K562 (cell line): ENCODE measurements at regions not wholly inside any gene's neighbourhood (a gene's known extent, or its start where the extent isn't known, plus 50 kb on each side); places are given as distances from the start of the nearest gene placed in this dataset.
"Not testable (repeated sequence)": the region's sequence is repeated elsewhere in the genome, so short reads cannot be mapped to it uniquely, and the experiment has no call there.

Experiments
- ATF7 ChIP-seq: fragments of 450-650 bp; IDR thresholded peaks from 2 replicates; pipeline ENCODE4 v1.7.1; 2014; ENCODE audit warnings: mild to moderate bottlenecking, moderate library complexity
- BHLHE40 ChIP-seq: IDR thresholded peaks from 2 replicates; pipeline ENCODE4 v1.6.1; 2011; ENCODE audit warnings: low read length, improper control_type of control experiment
- CC2D1A ChIP-seq: fragments of 450-650 bp; IDR thresholded peaks from 2 replicates; pipeline ENCODE4 v1.6.1; 2017; ENCODE audit warnings: mild to moderate bottlenecking
- ETV1 ChIP-seq: fragments of 450-650 bp; conservative IDR thresholded peaks from 2 replicates; pipeline ENCODE4 v1.6.1; 2016; ENCODE audit warnings: missing genetic modification characterization, control low read depth, low read depth, missing compliant biosample characterization
- GATA2 ChIP-seq: sonication (generic); formaldehyde crosslinking; IDR thresholded peaks from 2 replicates; pipeline ENCODE4 v1.4.0; 2020; ENCODE audit warnings: mild to moderate bottlenecking, missing genetic modification reagents
- HDAC1 ChIP-seq, 2 experiments: fragments of 450-650 bp; IDR thresholded peaks; 2 replicates each; pipeline ENCODE4 v1.6.1; 2016 to 2017; ENCODE audit warnings: inconsistent platforms in 1 of 2, mild to moderate bottlenecking in 1 of 2, moderate library complexity in 1 of 2
- HDAC3 ChIP-seq: fragments of 450-650 bp; IDR thresholded peaks from 2 replicates; pipeline ENCODE4 v1.6.1; 2018; ENCODE audit warnings: borderline replicate concordance, mild to moderate bottlenecking, moderate library complexity; ENCODE audit not compliant: partially characterized antibody
- KLF1 ChIP-seq: fragments of 450-650 bp; IDR thresholded peaks from 2 replicates; pipeline ENCODE4 v1.6.1; 2016; ENCODE audit warnings: missing genetic modification characterization, missing compliant biosample characterization
- LEF1 ChIP-seq: fragments of 450-650 bp; IDR thresholded peaks from 2 replicates; pipeline ENCODE4 v1.6.1; 2016; ENCODE audit warnings: mild to moderate bottlenecking
- PHB2 ChIP-seq: fragments of 450-650 bp; IDR thresholded peaks from 2 replicates; pipeline ENCODE4 v1.6.1; 2017; ENCODE audit warnings: low read depth
- POLR2A ChIP-seq: fragments of 450-650 bp; conservative IDR thresholded peaks from 2 replicates; pipeline ENCODE4 v1.6.1; 2016
- POLR2B ChIP-seq: fragments of 450-650 bp; IDR thresholded peaks from 2 replicates; pipeline ENCODE4 v1.6.1; 2018; ENCODE audit warnings: low read depth; ENCODE audit not compliant: partially characterized antibody
- PYGO2 ChIP-seq: fragments of 450-650 bp; IDR thresholded peaks from 2 replicates; pipeline ENCODE4 v1.6.1; 2016; ENCODE audit warnings: mild to moderate bottlenecking, missing genetic modification characterization, moderate library complexity, missing compliant biosample characterization
- SMAD3 ChIP-seq: fragments of 450-650 bp; formaldehyde crosslinking; conservative IDR thresholded peaks from 2 replicates; pipeline ENCODE4 v1.4.0; 2020; ENCODE audit warnings: mild to moderate bottlenecking
- TAL1 ChIP-seq: fragments of 450-650 bp; IDR thresholded peaks from 2 replicates; pipeline ENCODE4 v1.6.1; 2016; ENCODE audit warnings: mild to moderate bottlenecking
- YY1 ChIP-seq, 3 experiments: IDR thresholded peaks; 2 replicates each; pipeline ENCODE4 v1.6.1; 2011; ENCODE audit warnings: low read length in 2 of 3, mild to moderate bottlenecking in 2 of 3, moderate library complexity in 2 of 3, borderline replicate concordance in 1 of 3, control low read depth in 1 of 3, low read depth in 1 of 3; ENCODE audit not compliant: insufficient read depth in 3 of 3, insufficient replicate concordance in 2 of 3, control insufficient read depth in 1 of 3, insufficient read length in 1 of 3; ENCODE audit errors: extremely low read depth in 1 of 3
- ZBTB17 ChIP-seq: fragments of 450-650 bp; formaldehyde crosslinking; IDR thresholded peaks from 2 replicates; pipeline ENCODE4 v1.4.0; 2020; ENCODE audit warnings: mild to moderate bottlenecking
- ZKSCAN8 ChIP-seq: fragments of 200-800 bp; sonication (Bioruptor generic); IDR thresholded peaks from 2 replicates; pipeline ENCODE4 v1.6.1; 2016; ENCODE audit warnings: missing genetic modification characterization, missing compliant biosample characterization
- ZNF584 ChIP-seq: fragments of 200-800 bp; sonication (Bioruptor generic); IDR thresholded peaks from 2 replicates; pipeline ENCODE4 v1.6.1; 2016; ENCODE audit warnings: low read depth, mild to moderate bottlenecking, missing genetic modification characterization, missing compliant biosample characterization
- ZNF766 ChIP-seq: fragments of 200-800 bp; sonication (Bioruptor generic); conservative IDR thresholded peaks from 2 replicates; pipeline ENCODE4 v1.6.1; 2016; ENCODE audit warnings: missing genetic modification characterization, missing compliant biosample characterization
- TF ChIP-seq, protein P1 (sequence below): fragments of 200-800 bp; sonication (Bioruptor generic); IDR thresholded peaks from 2 replicates; pipeline ENCODE4 v1.6.1; 2017; ENCODE audit warnings: missing genetic modification characterization, missing compliant biosample characterization
- TF ChIP-seq, protein P2 (sequence below): fragments of 450-650 bp; IDR thresholded peaks from 2 replicates; pipeline ENCODE4 v1.6.1; 2017; ENCODE audit warnings: antibody characterized with exemption, mild to moderate bottlenecking
- TF ChIP-seq, protein P3 (sequence below), 2 experiments: fragments of 250-450 bp in 1 of 2; fragments of 450-650 bp in 1 of 2; sonication (Bioruptor Pico) in 1 of 2; IDR thresholded peaks; 2 replicates each; pipeline versions ENCODE4 v1.6.1 to v1.8.0; 2016 to 2021; ENCODE audit warnings: mild to moderate bottlenecking in 2 of 2, moderate library complexity in 2 of 2, missing compliant biosample characterization in 1 of 2, missing genetic modification characterization in 1 of 2

DNA sequence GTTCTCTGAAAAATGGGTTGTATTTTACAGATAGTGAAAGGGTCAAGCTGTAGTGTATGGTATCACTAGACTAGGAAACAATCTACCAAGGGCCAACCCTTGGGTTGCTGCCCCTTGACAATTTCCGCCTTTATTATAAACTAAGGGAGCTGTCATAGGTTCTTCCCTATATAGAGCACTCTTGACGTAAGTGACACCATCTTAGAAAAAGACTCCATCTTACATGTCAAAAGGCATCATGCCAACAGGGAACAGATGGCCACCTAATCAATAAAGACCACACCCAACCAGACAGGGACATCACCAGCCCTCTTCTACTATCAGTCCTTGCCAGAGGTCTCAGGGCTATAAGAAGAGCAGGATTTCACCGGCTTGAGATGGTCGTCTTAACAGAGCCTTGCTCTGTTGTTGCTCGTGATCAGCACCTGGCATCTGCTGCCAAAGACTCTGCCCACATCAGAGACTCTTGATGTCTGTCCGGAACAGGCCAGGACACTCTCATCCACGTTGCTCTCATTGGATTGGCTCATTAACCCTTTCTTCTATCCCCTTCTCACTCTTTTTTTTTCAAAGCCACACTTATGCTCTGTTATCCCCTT, 231.4 kb upstream of the PLGLB2 start (continued):
- TF ChIP-seq YY1 (IDR thresholded peaks at IDR 0.05; ENCODE audit: borderline replicate concordance in 1 of 3, control insufficient read depth in 1 of 3, extremely low read depth in 1 of 3, insufficient read depth in 3 of 3, insufficient read length in 1 of 3, insufficient replicate concordance in 2 of 3, low read depth in 1 of 3, low read length in 2 of 3) (peak in 1 of 3 experiments; percentile 19), TAL1 (peak; percentile 92), ZNF766 (CRISPR knock-in tag) (peak; percentile 96), PYGO2 (tag) (0 out of 2 replicates have a peak, but pooled peaks have one; percentile 12), HDAC3 (peak; percentile 22), ZKSCAN8 (peak; percentile 94), ZNF584 (CRISPR knock-in tag) (peak; percentile 90; the same call in 1 of the 2 replicates), GATA2 (CRISPR knock-in tag) (peak; percentile 44; the same call in 1 of the 2 replicates), POLR2A (peak; percentile 60), ZBTB17 (CRISPR knock-in tag) (peak; percentile 77), HDAC1 (IDR thresholded peaks at IDR 0.05) (peak in 1 of 2 experiments; percentile 29; a peak in 1 of 4 replicates), BHLHE40 (peak; percentile 54), CC2D1A (peak; percentile 70; the same call in 1 of the 2 replicates), LEF1 (0 out of 2 replicates have a peak, but pooled peaks have one; percentile 28), ATF7 (0 out of 2 replicates have a peak, but pooled peaks have one; percentile 21), ETV1 (tag) (0 out of 2 replicates have a peak, but pooled peaks have one; percentile 13), KLF1 (tag) (peak; percentile 81), POLR2B (peak; percentile 30), PHB2 (peak; percentile 48; the same call in 1 of the 2 replicates), SMAD3 (CRISPR knock-in tag) (0 out of 2 replicates have a peak, but pooled peaks have one; percentile 38)
- TF ChIP-seq, protein P1, sequence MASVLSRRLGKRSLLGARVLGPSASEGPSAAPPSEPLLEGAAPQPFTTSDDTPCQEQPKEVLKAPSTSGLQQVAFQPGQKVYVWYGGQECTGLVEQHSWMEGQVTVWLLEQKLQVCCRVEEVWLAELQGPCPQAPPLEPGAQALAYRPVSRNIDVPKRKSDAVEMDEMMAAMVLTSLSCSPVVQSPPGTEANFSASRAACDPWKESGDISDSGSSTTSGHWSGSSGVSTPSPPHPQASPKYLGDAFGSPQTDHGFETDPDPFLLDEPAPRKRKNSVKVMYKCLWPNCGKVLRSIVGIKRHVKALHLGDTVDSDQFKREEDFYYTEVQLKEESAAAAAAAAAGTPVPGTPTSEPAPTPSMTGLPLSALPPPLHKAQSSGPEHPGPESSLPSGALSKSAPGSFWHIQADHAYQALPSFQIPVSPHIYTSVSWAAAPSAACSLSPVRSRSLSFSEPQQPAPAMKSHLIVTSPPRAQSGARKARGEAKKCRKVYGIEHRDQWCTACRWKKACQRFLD (CRISPR knock-in tag): peak; percentile 97
- TF ChIP-seq, protein P2, sequence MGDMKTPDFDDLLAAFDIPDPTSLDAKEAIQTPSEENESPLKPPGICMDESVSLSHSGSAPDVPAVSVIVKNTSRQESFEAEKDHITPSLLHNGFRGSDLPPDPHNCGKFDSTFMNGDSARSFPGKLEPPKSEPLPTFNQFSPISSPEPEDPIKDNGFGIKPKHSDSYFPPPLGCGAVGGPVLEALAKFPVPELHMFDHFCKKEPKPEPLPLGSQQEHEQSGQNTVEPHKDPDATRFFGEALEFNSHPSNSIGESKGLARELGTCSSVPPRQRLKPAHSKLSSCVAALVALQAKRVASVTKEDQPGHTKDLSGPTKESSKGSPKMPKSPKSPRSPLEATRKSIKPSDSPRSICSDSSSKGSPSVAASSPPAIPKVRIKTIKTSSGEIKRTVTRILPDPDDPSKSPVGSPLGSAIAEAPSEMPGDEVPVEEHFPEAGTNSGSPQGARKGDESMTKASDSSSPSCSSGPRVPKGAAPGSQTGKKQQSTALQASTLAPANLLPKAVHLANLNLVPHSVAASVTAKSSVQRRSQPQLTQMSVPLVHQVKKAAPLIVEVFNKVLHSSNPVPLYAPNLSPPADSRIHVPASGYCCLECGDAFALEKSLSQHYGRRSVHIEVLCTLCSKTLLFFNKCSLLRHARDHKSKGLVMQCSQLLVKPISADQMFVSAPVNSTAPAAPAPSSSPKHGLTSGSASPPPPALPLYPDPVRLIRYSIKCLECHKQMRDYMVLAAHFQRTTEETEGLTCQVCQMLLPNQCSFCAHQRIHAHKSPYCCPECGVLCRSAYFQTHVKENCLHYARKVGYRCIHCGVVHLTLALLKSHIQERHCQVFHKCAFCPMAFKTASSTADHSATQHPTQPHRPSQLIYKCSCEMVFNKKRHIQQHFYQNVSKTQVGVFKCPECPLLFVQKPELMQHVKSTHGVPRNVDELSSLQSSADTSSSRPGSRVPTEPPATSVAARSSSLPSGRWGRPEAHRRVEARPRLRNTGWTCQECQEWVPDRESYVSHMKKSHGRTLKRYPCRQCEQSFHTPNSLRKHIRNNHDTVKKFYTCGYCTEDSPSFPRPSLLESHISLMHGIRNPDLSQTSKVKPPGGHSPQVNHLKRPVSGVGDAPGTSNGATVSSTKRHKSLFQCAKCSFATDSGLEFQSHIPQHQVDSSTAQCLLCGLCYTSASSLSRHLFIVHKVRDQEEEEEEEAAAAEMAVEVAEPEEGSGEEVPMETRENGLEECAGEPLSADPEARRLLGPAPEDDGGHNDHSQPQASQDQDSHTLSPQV: peak; percentile 96
- TF ChIP-seq, protein P3, sequence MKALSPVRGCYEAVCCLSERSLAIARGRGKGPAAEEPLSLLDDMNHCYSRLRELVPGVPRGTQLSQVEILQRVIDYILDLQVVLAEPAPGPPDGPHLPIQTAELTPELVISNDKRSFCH (CRISPR knock-in tag; IDR thresholded peaks at IDR 0.05): not testable (repeated sequence)
- TF ChIP-seq, protein P3 (tag; IDR thresholded peaks at IDR 0.05): peak; percentile 69; the same call in 1 of the 2 replicates
